ENCODE measurements at regions not wholly inside any gene's neighbourhood (a gene's known extent, or its start where the extent isn't known, plus 50 kb on each side); places are given as distances from the start of the nearest gene placed in this dataset.

DNA sequence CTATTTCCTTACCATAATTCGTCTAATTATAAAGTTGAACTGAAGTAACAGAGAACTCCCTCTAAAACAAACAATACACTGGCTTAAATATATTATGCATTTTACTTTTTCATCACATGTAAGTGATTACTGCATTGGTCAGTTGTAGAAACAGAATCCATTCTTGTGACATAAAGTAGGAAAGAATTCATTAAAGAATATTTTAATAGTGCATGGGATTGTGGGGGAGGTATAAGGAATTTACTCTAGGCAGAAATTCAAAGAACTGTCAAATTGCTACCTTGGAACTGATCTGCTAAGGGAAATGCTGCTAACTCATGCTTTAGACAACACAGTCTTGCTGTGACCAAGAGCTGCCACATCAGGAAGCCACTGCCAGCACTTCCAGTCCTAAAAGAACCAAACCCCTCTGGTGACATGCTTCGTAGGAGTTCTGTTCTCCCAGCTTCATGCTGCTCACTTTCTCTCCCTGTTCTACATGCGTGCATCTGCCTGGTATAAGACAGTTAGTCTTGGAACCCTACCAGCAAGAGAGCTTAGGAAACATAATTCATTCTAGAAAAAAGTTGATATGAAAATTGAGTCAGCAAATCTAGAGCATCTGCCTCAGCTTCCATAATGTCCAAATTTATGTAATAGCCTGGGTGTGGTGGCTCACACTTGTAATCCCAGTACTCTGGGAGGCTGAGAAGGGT is 1137.6 kb upstream of the NXPH2 start:
- no peak overlapping the region for H3K4me3 ChIP-seq
- no peaks in the 10 kb centered on the region for H3K4me1 ChIP-seq
- 40 to 55% methylated on average over 3 of the region's 3 CpGs for WGBS, 2 donors (ENCODE audit: low coverage in 1 of 2)
- H3K9me3 ChIP-seq = peaks cover 0 to 4% (median 0%) of the 10 kb centered on the region in 3 donors
- no peaks in the 10 kb centered on the region for H3K27me3 ChIP-seq
- H3K27ac ChIP-seq = no peak overlapping the region
- no peaks in the 10 kb centered on the region for H3K36me3 ChIP-seq
- TF ChIP-seq POLR2AphosphoS5 (IDR thresholded peaks at IDR 0.05) (no peak), EP300 (IDR thresholded peaks at IDR 0.05) (no peak), POLR2A (IDR thresholded peaks at IDR 0.05) (no peak)
- TF ChIP-seq, protein P1, sequence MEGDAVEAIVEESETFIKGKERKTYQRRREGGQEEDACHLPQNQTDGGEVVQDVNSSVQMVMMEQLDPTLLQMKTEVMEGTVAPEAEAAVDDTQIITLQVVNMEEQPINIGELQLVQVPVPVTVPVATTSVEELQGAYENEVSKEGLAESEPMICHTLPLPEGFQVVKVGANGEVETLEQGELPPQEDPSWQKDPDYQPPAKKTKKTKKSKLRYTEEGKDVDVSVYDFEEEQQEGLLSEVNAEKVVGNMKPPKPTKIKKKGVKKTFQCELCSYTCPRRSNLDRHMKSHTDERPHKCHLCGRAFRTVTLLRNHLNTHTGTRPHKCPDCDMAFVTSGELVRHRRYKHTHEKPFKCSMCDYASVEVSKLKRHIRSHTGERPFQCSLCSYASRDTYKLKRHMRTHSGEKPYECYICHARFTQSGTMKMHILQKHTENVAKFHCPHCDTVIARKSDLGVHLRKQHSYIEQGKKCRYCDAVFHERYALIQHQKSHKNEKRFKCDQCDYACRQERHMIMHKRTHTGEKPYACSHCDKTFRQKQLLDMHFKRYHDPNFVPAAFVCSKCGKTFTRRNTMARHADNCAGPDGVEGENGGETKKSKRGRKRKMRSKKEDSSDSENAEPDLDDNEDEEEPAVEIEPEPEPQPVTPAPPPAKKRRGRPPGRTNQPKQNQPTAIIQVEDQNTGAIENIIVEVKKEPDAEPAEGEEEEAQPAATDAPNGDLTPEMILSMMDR (IDR thresholded peaks at IDR 0.05) = no peak
- ATAC-seq = no peak

DNA sequence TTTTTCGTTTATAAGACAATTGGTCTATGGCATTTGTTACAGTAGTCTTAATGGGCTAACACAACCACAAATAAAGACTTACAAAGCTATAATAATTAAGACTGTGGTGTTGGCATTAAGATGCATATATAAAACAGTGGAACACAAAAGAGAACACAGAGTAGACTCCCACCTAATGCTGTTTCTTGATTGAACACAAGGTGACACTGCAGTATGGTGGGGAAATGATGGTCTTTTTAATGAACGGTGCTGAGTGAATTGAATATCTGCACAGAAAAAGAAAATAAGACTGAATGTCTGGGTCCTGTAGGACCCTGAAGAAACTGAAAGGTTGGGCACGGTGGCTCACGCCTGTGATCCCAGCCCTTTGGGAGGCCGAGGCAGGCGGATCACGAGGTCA is 1136.6 kb upstream of the NXPH2 start:
- no peak for ATAC-seq
- 80 to 81% methylated on average over 4 to 7 of the region's 7 CpGs for WGBS, 2 donors (ENCODE audit: low coverage in 1 of 2)
- no peaks in the 10 kb centered on the region for H3K27me3 ChIP-seq
- peaks cover 0 to 4% (median 0%) of the 10 kb centered on the region in 3 donors for H3K9me3 ChIP-seq
- H3K4me3 ChIP-seq = no peak overlapping the region
- H3K4me1 ChIP-seq = no peaks in the 10 kb centered on the region
- TF ChIP-seq EP300 (IDR thresholded peaks at IDR 0.05) = no peak
- TF ChIP-seq, protein P1 (IDR thresholded peaks at IDR 0.05) = no peak
- TF ChIP-seq POLR2AphosphoS5 (IDR thresholded peaks at IDR 0.05) = no peak
- TF ChIP-seq POLR2A (IDR thresholded peaks at IDR 0.05) = no peak
- H3K27ac ChIP-seq = no peak overlapping the region
- no peaks in the 10 kb centered on the region for H3K36me3 ChIP-seq

DNA sequence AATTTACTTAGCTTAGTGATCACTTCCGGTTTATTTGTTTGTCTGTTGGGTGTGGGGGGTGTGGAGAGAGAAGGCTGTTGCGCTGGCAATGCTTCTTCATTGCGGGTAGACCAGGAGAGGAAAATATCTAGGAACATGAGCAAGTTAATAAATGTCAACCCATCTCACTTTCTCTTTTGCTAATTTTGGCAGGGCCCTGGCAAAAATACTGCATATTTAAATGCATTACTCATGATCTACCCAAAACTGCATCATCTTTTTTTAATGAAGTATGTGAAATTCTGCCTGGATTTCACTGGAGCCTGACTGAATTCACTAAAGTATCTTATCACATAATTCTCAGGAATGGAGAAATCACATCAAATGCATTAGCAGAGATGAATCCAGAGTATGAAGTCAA is 1131.0 kb upstream of the NXPH2 start:
- Histone ChIP-seq H3K36me3 (no peaks in the 10 kb centered on the region), H3K9me3 (peaks cover 0 to 4% (median 0%) of the 10 kb centered on the region in 3 donors), H3K4me3 (no peak overlapping the region), H3K27ac (no peak overlapping the region), H3K4me1 (no peaks in the 10 kb centered on the region), H3K27me3 (no peaks in the 10 kb centered on the region)
- ATAC-seq = no peak
- 81% methylated on average over 3 of the region's 3 CpGs for WGBS, 2 donors (ENCODE audit: low coverage in 1 of 2)
- no peak for TF ChIP-seq EP300 (IDR thresholded peaks at IDR 0.05)
- TF ChIP-seq POLR2AphosphoS5 (IDR thresholded peaks at IDR 0.05) = no peak
- TF ChIP-seq, protein P1 (IDR thresholded peaks at IDR 0.05) = no peak
- TF ChIP-seq POLR2A (IDR thresholded peaks at IDR 0.05) = no peak

DNA sequence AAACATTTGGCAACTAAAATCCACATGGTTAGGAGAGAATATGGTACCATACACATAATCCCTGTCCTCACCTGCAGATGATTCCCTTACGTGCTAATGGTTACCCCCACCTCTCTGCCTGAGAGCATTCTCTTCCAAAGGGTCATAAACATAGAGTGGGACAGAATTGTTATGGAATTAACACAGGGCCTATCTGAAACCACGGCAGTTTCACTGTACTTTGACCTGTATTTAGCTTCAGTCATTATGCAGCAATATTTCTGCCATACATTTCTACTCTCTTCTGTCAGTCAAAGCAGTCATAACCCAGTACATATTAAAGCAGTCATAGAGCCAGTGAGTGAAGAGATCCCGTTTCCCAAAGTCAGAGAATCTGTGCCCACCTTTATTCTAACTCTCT is 1128.9 kb upstream of the NXPH2 start:
- 48 to 75% methylated on average over 2 to 3 of the region's 3 CpGs for WGBS, 2 donors (ENCODE audit: low coverage in 1 of 2)
- no peak for ATAC-seq
- Histone ChIP-seq H3K4me1 (no peaks in the 10 kb centered on the region), H3K27ac (no peak overlapping the region), H3K27me3 (no peaks in the 10 kb centered on the region), H3K9me3 (peaks cover 0 to 4% (median 0%) of the 10 kb centered on the region in 3 donors), H3K36me3 (no peaks in the 10 kb centered on the region), H3K4me3 (no peak overlapping the region)
- TF ChIP-seq EP300 (IDR thresholded peaks at IDR 0.05) (no peak), POLR2AphosphoS5 (IDR thresholded peaks at IDR 0.05) (no peak), POLR2A (IDR thresholded peaks at IDR 0.05) (no peak)
- TF ChIP-seq, protein P1 (IDR thresholded peaks at IDR 0.05) = no peak

DNA sequence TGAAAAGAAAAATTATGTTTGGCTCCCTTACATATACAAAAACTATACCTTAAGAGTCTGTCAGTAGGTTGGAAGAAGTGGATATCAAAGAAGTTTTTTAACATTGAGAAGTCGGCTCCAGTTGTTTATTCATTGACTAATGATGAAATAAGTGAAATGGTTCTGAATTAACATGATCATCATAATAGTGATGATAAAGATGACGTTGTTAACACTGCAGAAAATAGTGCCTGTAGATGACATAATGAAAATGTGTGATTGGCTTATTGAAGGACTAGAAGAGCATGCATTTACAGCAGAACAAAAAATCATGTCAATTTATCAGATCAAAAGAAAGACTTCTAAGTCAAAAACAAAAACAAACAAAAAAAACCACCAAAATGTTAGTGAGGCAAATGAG is 1125.4 kb upstream of the NXPH2 start:
- Histone ChIP-seq H3K9me3 (no peaks in the 10 kb centered on the region), H3K4me1 (no peaks in the 10 kb centered on the region), H3K27me3 (no peaks in the 10 kb centered on the region), H3K27ac (no peak overlapping the region), H3K4me3 (no peak overlapping the region), H3K36me3 (no peaks in the 10 kb centered on the region)
- TF ChIP-seq, protein P1 (IDR thresholded peaks at IDR 0.05) = no peak
- TF ChIP-seq EP300 (IDR thresholded peaks at IDR 0.05) = no peak
- no peak for TF ChIP-seq POLR2AphosphoS5 (IDR thresholded peaks at IDR 0.05)
- TF ChIP-seq POLR2A (IDR thresholded peaks at IDR 0.05) = no peak
- no peak for ATAC-seq
- WGBS, 2 donors (ENCODE audit: low coverage in 1 of 2) = 19 to 33% methylated on average over 2 of the region's 2 CpGs

All from gastroesophageal sphincter (tissue), 4 donors.